ENCODE measurements at regions not wholly inside any gene's neighbourhood (a gene's known extent, or its start where the extent isn't known, plus 50 kb on each side); places are given as distances from the start of the nearest gene placed in this dataset.

DNA sequence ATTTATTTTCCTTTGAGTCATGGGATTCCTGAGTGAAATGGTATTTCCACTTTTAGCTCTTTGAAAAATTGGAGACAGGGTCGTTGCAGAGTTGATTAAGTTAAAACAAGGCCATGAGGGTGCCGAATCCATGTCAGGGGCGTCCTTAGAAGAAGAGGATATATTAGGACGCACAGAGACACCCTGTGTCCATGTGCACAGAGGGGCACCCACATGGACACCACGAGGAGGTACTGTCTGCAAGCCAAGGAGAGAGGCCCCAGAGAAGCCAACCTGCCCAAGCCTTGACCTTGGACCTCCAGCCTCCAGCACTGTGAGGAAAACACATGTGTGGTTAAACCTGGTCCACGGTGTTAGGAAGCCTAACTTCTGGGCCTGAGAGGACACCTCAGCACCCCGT lies 113.9 kb upstream of the THBS2 start:
- dilution Hi-C loops (cut with MboI; ENCODE audit: extremely low pct_ligation_motif_present, low sequenced_read_pairs) = no loop called here
- Histone ChIP-seq H3K4me3 (ENCODE audit: control insufficient read depth in 2 of 3, extremely low read depth in 1 of 3, insufficient read depth in 2 of 3, low read depth in 1 of 3, low read length in 3 of 3) (no peak overlapping the region), H3K27me3 (ENCODE audit: control insufficient read depth, extremely low read depth, insufficient read depth, low read length) (no peaks in the 10 kb centered on the region), H3K9me3 (ENCODE audit: control insufficient read depth, low read depth, low read length) (no peaks in the 10 kb centered on the region), H3K9me1 (ENCODE audit: control insufficient read depth, extremely low read depth, insufficient read depth, low read length) (no peaks in the 10 kb centered on the region), H2AFZ (ENCODE audit: control insufficient read depth, low read length) (no peak overlapping the region), H3K79me2 (ENCODE audit: control insufficient read depth, insufficient read depth, low read length) (no peaks in the 10 kb centered on the region), H4K20me1 (ENCODE audit: control insufficient read depth, extremely low read depth, insufficient read depth, low read length) (no peaks in the 10 kb centered on the region), H3K9ac (ENCODE audit: control insufficient read depth, extremely low read depth, insufficient read depth, low read length) (no peak overlapping the region), H3K27ac (ENCODE audit: control insufficient read depth, insufficient read depth, low read length) (no peak overlapping the region), H3K36me3 (ENCODE audit: control insufficient read depth in 2 of 2, extremely low read depth in 1 of 2, insufficient read depth in 2 of 2, low read length in 2 of 2) (no peaks in the 10 kb centered on the region), H3K4me2 (ENCODE audit: control insufficient read depth, extremely low read depth, insufficient read depth, low read depth, low read length) (no peak overlapping the region), H3K4me1 (ENCODE audit: control insufficient read depth, extremely low read depth, insufficient read depth, low read length) (peaks cover 22% of the 10 kb centered on the region)
- FAIRE-seq = no peak
- no peak for DNase-seq (ENCODE audit: low read depth, low spot score)
- no peak for TF ChIP-seq EZH2 (IDR thresholded peaks at IDR 0.05; ENCODE audit: low read length)

DNA sequence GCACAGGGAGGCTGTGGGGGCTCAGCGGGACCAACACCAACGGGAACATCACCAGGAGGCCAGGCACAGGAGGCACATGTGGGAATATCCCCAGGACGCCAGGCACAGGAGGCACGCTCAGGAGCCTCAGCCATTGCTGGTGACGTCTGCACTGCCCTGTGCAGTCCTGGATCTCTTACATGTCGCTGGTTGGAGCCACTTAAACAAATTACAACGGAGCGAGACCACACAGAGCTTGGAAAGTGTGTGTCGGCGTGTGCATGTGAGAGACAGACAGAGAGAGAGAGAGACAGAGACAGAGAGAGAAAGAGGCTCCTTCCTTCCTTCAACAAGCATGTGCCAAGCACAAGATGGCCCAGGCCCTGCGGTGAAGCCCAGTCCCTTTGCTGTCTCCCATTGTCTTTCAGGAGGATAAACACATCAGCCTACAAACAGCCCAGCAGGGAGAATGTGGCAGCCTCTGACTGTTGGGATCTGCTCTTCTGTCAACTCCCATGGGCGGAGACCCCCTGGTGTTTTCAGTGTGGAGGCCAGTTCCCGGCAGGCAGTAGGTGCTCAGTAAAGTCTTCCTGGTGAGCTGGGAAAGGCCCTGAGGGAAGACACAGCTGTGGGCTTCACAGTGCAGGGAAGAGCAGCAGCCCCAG lies 112.7 kb upstream of the THBS2 start:
- H3K9me1 ChIP-seq (ENCODE audit: control insufficient read depth, extremely low read depth, insufficient read depth, low read length) = no peaks in the 10 kb centered on the region
- H3K9me3 ChIP-seq (ENCODE audit: control insufficient read depth, low read depth, low read length) = no peaks in the 10 kb centered on the region
- no peaks in the 10 kb centered on the region for H3K36me3 ChIP-seq (ENCODE audit: control insufficient read depth in 2 of 2, extremely low read depth in 1 of 2, insufficient read depth in 2 of 2, low read length in 2 of 2)
- H3K79me2 ChIP-seq (ENCODE audit: control insufficient read depth, insufficient read depth, low read length) = no peaks in the 10 kb centered on the region
- DNase-seq (ENCODE audit: low read depth, low spot score) = no peak
- no peak for TF ChIP-seq EZH2 (IDR thresholded peaks at IDR 0.05; ENCODE audit: low read length)
- TF ChIP-seq, protein P1, sequence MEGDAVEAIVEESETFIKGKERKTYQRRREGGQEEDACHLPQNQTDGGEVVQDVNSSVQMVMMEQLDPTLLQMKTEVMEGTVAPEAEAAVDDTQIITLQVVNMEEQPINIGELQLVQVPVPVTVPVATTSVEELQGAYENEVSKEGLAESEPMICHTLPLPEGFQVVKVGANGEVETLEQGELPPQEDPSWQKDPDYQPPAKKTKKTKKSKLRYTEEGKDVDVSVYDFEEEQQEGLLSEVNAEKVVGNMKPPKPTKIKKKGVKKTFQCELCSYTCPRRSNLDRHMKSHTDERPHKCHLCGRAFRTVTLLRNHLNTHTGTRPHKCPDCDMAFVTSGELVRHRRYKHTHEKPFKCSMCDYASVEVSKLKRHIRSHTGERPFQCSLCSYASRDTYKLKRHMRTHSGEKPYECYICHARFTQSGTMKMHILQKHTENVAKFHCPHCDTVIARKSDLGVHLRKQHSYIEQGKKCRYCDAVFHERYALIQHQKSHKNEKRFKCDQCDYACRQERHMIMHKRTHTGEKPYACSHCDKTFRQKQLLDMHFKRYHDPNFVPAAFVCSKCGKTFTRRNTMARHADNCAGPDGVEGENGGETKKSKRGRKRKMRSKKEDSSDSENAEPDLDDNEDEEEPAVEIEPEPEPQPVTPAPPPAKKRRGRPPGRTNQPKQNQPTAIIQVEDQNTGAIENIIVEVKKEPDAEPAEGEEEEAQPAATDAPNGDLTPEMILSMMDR (optimal IDR thresholded peaks at IDR 0.05 in 1 of 3, IDR thresholded peaks at IDR 0.05 in 1 of 3, conservative IDR thresholded peaks at IDR 0.05 in 1 of 3; ENCODE audit: extremely low read depth in 1 of 3, insufficient read depth in 2 of 3, low read length in 3 of 3) = no peak
- no peaks in the 10 kb centered on the region for H4K20me1 ChIP-seq (ENCODE audit: control insufficient read depth, extremely low read depth, insufficient read depth, low read length)
- H3K4me2 ChIP-seq (ENCODE audit: control insufficient read depth, extremely low read depth, insufficient read depth, low read depth, low read length) = no peak overlapping the region
- H2AFZ ChIP-seq (ENCODE audit: control insufficient read depth, low read length) = no peak overlapping the region
- no peak overlapping the region for H3K27ac ChIP-seq (ENCODE audit: control insufficient read depth, insufficient read depth, low read length)
- no peak for FAIRE-seq
- no peaks in the 10 kb centered on the region for H3K27me3 ChIP-seq (ENCODE audit: control insufficient read depth, extremely low read depth, insufficient read depth, low read length)
- peaks cover 18% of the 10 kb centered on the region for H3K4me1 ChIP-seq (ENCODE audit: control insufficient read depth, extremely low read depth, insufficient read depth, low read length)
- no peak overlapping the region for H3K4me3 ChIP-seq (ENCODE audit: control insufficient read depth in 2 of 3, extremely low read depth in 1 of 3, insufficient read depth in 2 of 3, low read depth in 1 of 3, low read length in 3 of 3)
- dilution Hi-C loops (cut with MboI; ENCODE audit: extremely low pct_ligation_motif_present, low sequenced_read_pairs) = no loop called here
- no peak overlapping the region for H3K9ac ChIP-seq (ENCODE audit: control insufficient read depth, extremely low read depth, insufficient read depth, low read length)

Data from keratinocyte (primary cell).